ENCODE measurements at regions not wholly inside any gene's neighbourhood (a gene's known extent, or its start where the extent isn't known, plus 50 kb on each side); places are given as distances from the start of the nearest gene placed in this dataset.
"Not testable (repeated sequence)": the region's sequence is repeated elsewhere in the genome, so short reads cannot be mapped to it uniquely, and the experiment has no call there.

GRCh38 chr18:8882632-8883408 is 177.5 kb downstream of the MTCL1 start:
- no peak for DNase-seq (ENCODE audit: missing footprints)
- no peak for ATAC-seq
- intact Hi-C loops (cut with DNase I), result no loop called here

GRCh38 chr18:8883409-8883668 is 178.0 kb downstream of the MTCL1 start:
- ATAC-seq, result no peak
- DNase-seq (ENCODE audit: missing footprints), result no peak
- intact Hi-C loops (cut with DNase I), result no loop called here

- intact Hi-C loops (cut with DNase I); ATAC-seq; DNase-seq (ENCODE audit: missing footprints): not testable (repeated sequence)
Measured at GRCh38 chr18:8887877-8888276, 182.5 kb downstream of the MTCL1 start.

- ATAC-seq (no peak), DNase-seq (ENCODE audit: missing footprints) (no peak)
- intact Hi-C loops (cut with DNase I), result no loop called here
Measured at GRCh38 chr18:8889489-8889888, 184.1 kb downstream of the MTCL1 start.

- DNase-seq (ENCODE audit: missing footprints); ATAC-seq; intact Hi-C loops (cut with DNase I): not testable (repeated sequence)
Measured at GRCh38 chr18:8890503-8890902, 185.1 kb downstream of the MTCL1 start.

GRCh38 chr18:8890957-8891464 is 185.7 kb downstream of the MTCL1 start:
- ATAC-seq (no peak), DNase-seq (ENCODE audit: missing footprints) (no peak)
- intact Hi-C loops (cut with DNase I), result no loop called here

GRCh38 chr18:8893221-8893620 is 187.9 kb downstream of the MTCL1 start:
- DNase-seq (ENCODE audit: missing footprints), result no peak
- ATAC-seq, result no peak
- intact Hi-C loops (cut with DNase I), result no loop called here

GRCh38 chr18:8893628-8894231 is 188.4 kb downstream of the MTCL1 start:
- no peak for ATAC-seq
- intact Hi-C loops (cut with DNase I), result no loop called here
- no peak for DNase-seq (ENCODE audit: missing footprints)

GRCh38 chr18:8894823-8895222 is 189.5 kb downstream of the MTCL1 start:
- ATAC-seq (no peak), DNase-seq (ENCODE audit: missing footprints) (no peak)
- intact Hi-C loops (cut with DNase I), result no loop called here

GRCh38 chr18:8895341-8895740 is 190.0 kb downstream of the MTCL1 start:
- ATAC-seq (no peak), DNase-seq (ENCODE audit: missing footprints) (no peak)
- intact Hi-C loops (cut with DNase I), result no loop called here

- intact Hi-C loops (cut with DNase I), result no loop called here
- ATAC-seq (no peak), DNase-seq (ENCODE audit: missing footprints) (no peak)
Measured at GRCh38 chr18:8895987-8896619, 190.7 kb downstream of the MTCL1 start.

GRCh38 chr18:8899000-8899399 is 193.6 kb downstream of the MTCL1 start:
- intact Hi-C loops (cut with DNase I), result no loop called here
- DNase-seq (ENCODE audit: missing footprints), result no peak
- no peak for ATAC-seq

- DNase-seq (ENCODE audit: missing footprints), result no peak
- intact Hi-C loops (cut with DNase I), result no loop called here
- ATAC-seq, result no peak
Measured at GRCh38 chr18:8900552-8900951, 195.2 kb downstream of the MTCL1 start.

- intact Hi-C loops (cut with DNase I), result no loop called here
- ATAC-seq, result no peak
- DNase-seq (ENCODE audit: missing footprints), result no peak
Measured at GRCh38 chr18:8901019-8901418, 195.7 kb downstream of the MTCL1 start.

- no peak for ATAC-seq
- intact Hi-C loops (cut with DNase I), result no loop called here
- DNase-seq (ENCODE audit: missing footprints), result no peak
Measured at GRCh38 chr18:8904316-8904715, 198.2 kb upstream of the NDUFV2 start.

- ATAC-seq, result no peak
- intact Hi-C loops (cut with DNase I), result no loop called here
Measured at GRCh38 chr18:8908792-8909510, 193.5 kb upstream of the NDUFV2 start.

GRCh38 chr18:8910186-8910822 is 192.2 kb upstream of the NDUFV2 start:
- intact Hi-C loops (cut with DNase I), result no loop called here
- ATAC-seq (no peak), DNase-seq (ENCODE audit: missing footprints) (no peak)

More at GRCh38 chr18:8908792-8909510, 193.5 kb upstream of the NDUFV2 start:
- no peak for DNase-seq (ENCODE audit: missing footprints)

GRCh38 chr18:8910843-8911242 is 191.7 kb upstream of the NDUFV2 start:
- DNase-seq (ENCODE audit: missing footprints) (no peak), ATAC-seq (no peak)
- intact Hi-C loops (cut with DNase I), result no loop called here
